ENCODE measurements at regions not wholly inside any gene's neighbourhood (a gene's known extent, or its start where the extent isn't known, plus 50 kb on each side); places are given as distances from the start of the nearest gene placed in this dataset.

GRCh38 chr4:166172619-166173018 lies 299.6 kb downstream of the TLL1 start:
- TF ChIP-seq CTCF (IDR thresholded peaks at IDR 0.05) (no peak), EZH2 (IDR thresholded peaks at IDR 0.05; ENCODE audit: borderline replicate concordance, insufficient read depth, low read depth, low read length, poor library complexity, severe bottlenecking) (no peak)
